Neuronal stem cell (in vitro differentiated cells): ENCODE measurements at regions not wholly inside any gene's neighbourhood (a gene's known extent, or its start where the extent isn't known, plus 50 kb on each side); places are given as distances from the start of the nearest gene placed in this dataset.

ENCODE experiments used
- DNase-seq: peaks from one replicate; pipeline ENCODE4 v3.0.0-alpha.2; 2013; ENCODE audit warnings: low spot score
- H2AFZ ChIP-seq: one replicate; pipeline ENCODE4 v1.6.1; 2013; ENCODE audit warnings: mild to moderate bottlenecking, low read length, inconsistent platforms
- H2AK5ac ChIP-seq: 2 replicates; pipeline ENCODE4 v1.6.1; 2013; ENCODE audit warnings: low read depth, mild to moderate bottlenecking, inconsistent platforms, low read length, moderate library complexity, mixed read lengths
- H2BK120ac ChIP-seq: 2 replicates; pipeline ENCODE4 v1.6.1; 2013; ENCODE audit warnings: low read depth, mild to moderate bottlenecking, inconsistent platforms, low read length, moderate library complexity, mixed read lengths
- H2BK12ac ChIP-seq: one replicate; pipeline ENCODE4 v1.6.1; 2013; ENCODE audit warnings: low read length, inconsistent platforms
- H2BK15ac ChIP-seq: 2 replicates; pipeline ENCODE4 v1.6.1; 2013; ENCODE audit warnings: mild to moderate bottlenecking, low read length, inconsistent platforms, mixed read lengths
- H2BK5ac ChIP-seq: one replicate; pipeline ENCODE4 v1.6.1; 2013; ENCODE audit warnings: inconsistent platforms, mild to moderate bottlenecking, low read length, moderate library complexity
- H3K14ac ChIP-seq: one replicate; pipeline ENCODE4 v1.6.1; 2013; ENCODE audit warnings: low read length, inconsistent platforms
- H3K18ac ChIP-seq: 2 replicates; pipeline ENCODE4 v1.6.1; 2013; ENCODE audit warnings: low read length, inconsistent platforms
- H3K23ac ChIP-seq: 2 replicates; pipeline ENCODE4 v1.6.1; 2013; ENCODE audit warnings: low read depth, mild to moderate bottlenecking, mixed read lengths, low read length, inconsistent platforms; ENCODE audit not compliant: poor library complexity
- H3K27ac ChIP-seq: replicated peaks from 3 replicates; pipeline ENCODE4 v1.5.1; 2013; ENCODE audit warnings: low read length, inconsistent platforms
- H3K27me3 ChIP-seq, 3 experiments: 2 replicates each; pipeline ENCODE4 v1.6.1; 2013; ENCODE audit warnings: low read length in 3 of 3, mild to moderate bottlenecking in 2 of 3, inconsistent platforms in 1 of 3, low read depth in 1 of 3, mixed read lengths in 1 of 3, moderate library complexity in 1 of 3; ENCODE audit not compliant: control insufficient read depth in 3 of 3, insufficient read depth in 3 of 3
- H3K36me3 ChIP-seq, 2 donors: replicated peaks in 1 of 2; 2 replicates each; pipeline ENCODE4 v1.6.1; 2013; ENCODE audit warnings: low read length in 2 of 2; ENCODE audit not compliant: control insufficient read depth in 2 of 2, insufficient read depth in 2 of 2
- H3K4ac ChIP-seq: 2 replicates; pipeline ENCODE4 v1.6.1; 2013; ENCODE audit warnings: inconsistent platforms, mild to moderate bottlenecking, low read length, moderate library complexity
- H3K4me1 ChIP-seq, 2 donors: 1 replicate in 1 of 2; 2 replicates in 1 of 2; pipeline ENCODE4 v1.6.1; 2013; ENCODE audit warnings: low read length in 2 of 2, low read depth in 1 of 2; ENCODE audit not compliant: control insufficient read depth in 2 of 2, insufficient read depth in 1 of 2
- H3K4me2 ChIP-seq: one replicate; pipeline ENCODE4 v1.6.1; 2013; ENCODE audit warnings: mild to moderate bottlenecking, low read length, inconsistent platforms; ENCODE audit not compliant: insufficient read depth, poor library complexity, severe bottlenecking
- H3K4me3 ChIP-seq, 2 donors: 2 replicates each; pipeline ENCODE4 v1.5.1; 2013; ENCODE audit warnings: low read length in 2 of 2, mild to moderate bottlenecking in 2 of 2, inconsistent platforms in 1 of 2, moderate library complexity in 1 of 2
- H3K79me1 ChIP-seq: one replicate; pipeline ENCODE4 v1.6.1; 2013; ENCODE audit warnings: low read depth, mild to moderate bottlenecking, inconsistent platforms, low read length, moderate library complexity
- H3K9ac ChIP-seq: one replicate; pipeline ENCODE4 v1.6.1; 2013; ENCODE audit warnings: mild to moderate bottlenecking, low read depth, low read length, inconsistent platforms; ENCODE audit not compliant: poor library complexity
- H3K9me3 ChIP-seq, 2 donors: replicated peaks in 1 of 2; 2 replicates each; pipeline versions ENCODE3 to v1.6.1; 2013; ENCODE audit warnings: low read length in 2 of 2, mild to moderate bottlenecking in 2 of 2, inconsistent platforms in 1 of 2, low read depth in 1 of 2, mixed read lengths in 1 of 2, moderate library complexity in 1 of 2; ENCODE audit not compliant: control insufficient read depth in 2 of 2, insufficient read depth in 1 of 2
- H4K8ac ChIP-seq: one replicate; pipeline ENCODE4 v1.6.1; 2013; ENCODE audit warnings: low read depth, mild to moderate bottlenecking, inconsistent platforms, low read length, moderate library complexity
- H4K91ac ChIP-seq: one replicate; pipeline ENCODE4 v1.6.1; 2013; ENCODE audit warnings: low read length, low read depth, mild to moderate bottlenecking, inconsistent platforms; ENCODE audit not compliant: poor library complexity
- WGBS, 2 donors: extraction: QIAGEN DNeasy Blood & Tissue Kit; methylation state at CpG; one replicate each; pipeline ENCODE4 v1.1.7; 2013; ENCODE audit warnings: missing lambda C conversion rate in 2 of 2, mixed read lengths in 1 of 2; ENCODE audit not compliant: insufficient read length in 2 of 2, insufficient replicate concordance in 1 of 2; ENCODE audit errors: extremely low coverage in 2 of 2; 5-methylcytosine and 5-hydroxymethylcytosine counted together

GRCh38 chr6:19331089-19331488, 506.1 kb upstream of the ID4 start:
- Histone ChIP-seq H2AK5ac (no peak overlapping the region), H3K9me3 (no peaks in the 10 kb centered on the region), H3K4me3 (no peak overlapping the region), H3K23ac (no peak overlapping the region), H3K4me2 (no peak overlapping the region), H2AFZ (no peak overlapping the region), H3K4ac (no peak overlapping the region), H3K27ac (no peak overlapping the region), H4K91ac (no peak overlapping the region), H3K27me3 (no peaks in the 10 kb centered on the region), H3K9ac (no peak overlapping the region), H3K36me3 (no peaks in the 10 kb centered on the region), H2BK12ac (no peak overlapping the region), H3K79me1 (no peaks in the 10 kb centered on the region), H3K4me1 (peaks cover 0 to 4% of the 10 kb centered on the region in 2 donors), H3K18ac (no peak overlapping the region), H3K14ac (no peak overlapping the region), H2BK120ac (no peak overlapping the region), H2BK15ac (no peak overlapping the region), H2BK5ac (no peak overlapping the region), H4K8ac (no peak overlapping the region)
- no CpG with 5 or more reads among the region's 3 CpGs for WGBS, 2 donors
- no peak for DNase-seq

- Histone ChIP-seq H3K4ac (no peak overlapping the region), H3K27ac (no peak overlapping the region), H3K79me1 (no peaks in the 10 kb centered on the region), H3K4me2 (no peak overlapping the region), H3K4me1 (no peaks in the 10 kb centered on the region), H3K9ac (no peak overlapping the region), H4K8ac (no peak overlapping the region), H2BK12ac (no peak overlapping the region), H3K27me3 (no peaks in the 10 kb centered on the region), H3K36me3 (no peaks in the 10 kb centered on the region), H2AK5ac (no peak overlapping the region), H3K14ac (no peak overlapping the region), H2BK5ac (no peak overlapping the region), H2BK15ac (no peak overlapping the region), H3K23ac (no peak overlapping the region), H3K4me3 (no peak overlapping the region), H2BK120ac (no peak overlapping the region), H2AFZ (no peak overlapping the region), H3K18ac (no peak overlapping the region), H3K9me3 (no peaks in the 10 kb centered on the region), H4K91ac (no peak overlapping the region)
- no peak for DNase-seq
- no CpG with 5 or more reads among the region's 7 CpGs for WGBS, 2 donors
Observed at GRCh38 chr6:19332806-19333460, 504.2 kb upstream of the ID4 start.

GRCh38 chr6:19333936-19334335, 503.2 kb upstream of the ID4 start:
- Histone ChIP-seq H3K27me3 (no peaks in the 10 kb centered on the region), H3K4me2 (no peak overlapping the region), H2BK15ac (no peak overlapping the region), H3K9me3 (no peaks in the 10 kb centered on the region), H3K18ac (no peak overlapping the region), H3K4me1 (no peaks in the 10 kb centered on the region), H4K91ac (no peak overlapping the region), H3K14ac (no peak overlapping the region), H3K9ac (no peak overlapping the region), H2AK5ac (no peak overlapping the region), H2AFZ (no peak overlapping the region), H3K4me3 (no peak overlapping the region), H3K36me3 (no peaks in the 10 kb centered on the region), H3K79me1 (no peaks in the 10 kb centered on the region), H3K23ac (no peak overlapping the region), H2BK120ac (no peak overlapping the region), H2BK12ac (no peak overlapping the region), H3K4ac (no peak overlapping the region), H2BK5ac (no peak overlapping the region), H4K8ac (no peak overlapping the region), H3K27ac (no peak overlapping the region)
- DNase-seq = no peak
- no CpG with 5 or more reads among the region's 3 CpGs for WGBS, 2 donors

- no peaks in the 10 kb centered on the region for H3K79me1 ChIP-seq
- H3K36me3 ChIP-seq = no peaks in the 10 kb centered on the region
- H2BK15ac ChIP-seq = no peak overlapping the region
- H4K91ac ChIP-seq = no peak overlapping the region
- no peak overlapping the region for H2BK12ac ChIP-seq
- H3K4ac ChIP-seq = no peak overlapping the region
- no peak for DNase-seq
- H4K8ac ChIP-seq = no peak overlapping the region
- no peak overlapping the region for H2BK120ac ChIP-seq
- no peak overlapping the region for H3K27ac ChIP-seq
- H3K4me1 ChIP-seq = no peaks in the 10 kb centered on the region
- no peak overlapping the region for H3K4me2 ChIP-seq
- H3K18ac ChIP-seq = no peak overlapping the region
- H2AK5ac ChIP-seq = no peak overlapping the region
- no peak overlapping the region for H3K4me3 ChIP-seq
- no peak overlapping the region for H3K9ac ChIP-seq
- H3K14ac ChIP-seq = no peak overlapping the region
- H3K9me3 ChIP-seq = peaks cover 0 to under 1% of the 10 kb centered on the region in 2 donors
- H3K23ac ChIP-seq = no peak overlapping the region
- no peaks in the 10 kb centered on the region for H3K27me3 ChIP-seq
- no CpG with 5 or more reads among the region's 4 CpGs for WGBS, 2 donors
- no peak overlapping the region for H2BK5ac ChIP-seq
- no peak overlapping the region for H2AFZ ChIP-seq
Observed at GRCh38 chr6:19336579-19336978, 500.6 kb upstream of the ID4 start.
